Stomach (tissue), 8 donors: ENCODE measurements at regions not wholly inside any gene's neighbourhood (a gene's known extent, or its start where the extent isn't known, plus 50 kb on each side); places are given as distances from the start of the nearest gene placed in this dataset.
A peak's percentile ranks its signal among the peaks of the same experiment; 100 is the strongest.

Source experiments
- DNase-seq, 2 donors: peaks; one replicate each; pipeline versions ENCODE4 v3.0.0 to v3.0.0-alpha.2; 2013 to 2019
- H3K27ac ChIP-seq, 5 donors: fragments of 200-600 bp in 4 of 5; sonication (generic) in 4 of 5; one replicate each; pipeline ENCODE4 v1.5.1; 2013 to 2019; ENCODE audit warnings: mild to moderate bottlenecking in 1 of 5, moderate library complexity in 1 of 5
- H3K27me3 ChIP-seq, 3 donors: fragments of 200-600 bp; sonication (generic); one replicate each; pipeline ENCODE4 v1.5.1; 2017 to 2019; ENCODE audit warnings: mixed run types in 1 of 3
- H3K36me3 ChIP-seq, 4 donors: fragments of 200-600 bp; sonication (generic); 1 replicate in 3 of 4; 2 replicates in 1 of 4; pipeline ENCODE4 v1.5.1; 2016 to 2019
- H3K4me1 ChIP-seq, 4 donors: fragments of 200-600 bp; sonication (generic); one replicate each; pipeline ENCODE4 v1.5.1; 2016 to 2019
- H3K4me3 ChIP-seq, 4 donors: fragments of 200-600 bp; sonication (generic) in 3 of 4; one replicate each; pipeline ENCODE4 v1.5.1; 2016 to 2019; ENCODE audit warnings: mild to moderate bottlenecking in 1 of 4
- H3K9me3 ChIP-seq, 4 donors: fragments of 200-600 bp; sonication (generic); one replicate each; pipeline ENCODE4 v1.5.1; 2016 to 2019
- CTCF ChIP-seq, 7 experiments: fragments of 450-650 bp in 4 of 7; fragments of 200-600 bp in 3 of 7; sonication (generic) in 3 of 7; IDR thresholded peaks; one replicate each; pipeline ENCODE4 v1.5.1; 2016 to 2019; ENCODE audit warnings: antibody characterized with exemption in 7 of 7, control low read depth in 2 of 7, mild to moderate bottlenecking in 1 of 7
- EP300 ChIP-seq: sonication (generic); formaldehyde crosslinking; IDR thresholded peaks from one replicate; pipeline ENCODE4 v1.6.1; 2017; ENCODE audit warnings: antibody characterized with exemption
- POLR2A ChIP-seq, 4 donors: fragments of 450-650 bp; IDR thresholded peaks; one replicate each; pipeline ENCODE4 v1.6.1; 2016; ENCODE audit warnings: antibody characterized with exemption in 4 of 4, control low read depth in 2 of 4, mild to moderate bottlenecking in 1 of 4, moderate library complexity in 1 of 4
- POLR2AphosphoS5 ChIP-seq, 3 donors: sonication (generic); formaldehyde crosslinking; IDR thresholded peaks; one replicate each; pipeline ENCODE4 v1.6.1; 2016; ENCODE audit warnings: antibody characterized with exemption in 3 of 3
- WGBS, 5 donors: extraction: QIAGEN DNeasy Blood & Tissue Kit in 3 of 5; methylation state at CpG; one replicate each; pipeline versions ENCODE4 v1.1.5 to v1.1.7; 2013 to 2018; 5-methylcytosine and 5-hydroxymethylcytosine counted together
- intact Hi-C: fragments of 100-400 bp; cut with DNase I; formaldehyde crosslinking; loops from one replicate; pipeline ENCODE4 v1.15.1; 2023; ENCODE audit warnings: low total_unique reads
- donor health status: healthy with polysubstance abuse.
- donor health status: Bipolar disorder and iron deficiency.
- donor health status: healthy.

DNA sequence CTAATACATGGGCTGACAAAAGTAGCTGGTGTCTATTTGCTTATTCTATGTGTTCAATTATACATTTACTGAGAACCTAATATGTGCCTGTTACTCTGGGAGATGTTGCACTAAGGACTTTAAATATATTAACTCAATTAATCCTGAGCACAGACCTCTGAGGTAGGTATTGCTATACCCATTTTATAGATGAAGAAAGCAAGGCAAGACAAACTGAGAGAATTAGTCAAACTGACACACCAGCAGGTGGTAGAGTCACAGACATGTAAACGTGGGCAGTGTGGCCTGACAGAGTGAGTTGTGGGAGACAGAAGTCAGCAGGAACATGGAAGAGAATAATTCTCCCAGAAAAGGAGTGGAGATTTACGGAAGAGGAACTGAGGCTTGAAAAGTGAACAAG is 428.9 kb downstream of the LPIN1 start:
- DNase-seq: no peak
- H3K27me3 ChIP-seq: no peaks in the 10 kb centered on the region
- 87 to 91% (median 87%) methylated on average over 2 of the region's 2 CpGs for WGBS, 5 donors

DNA sequence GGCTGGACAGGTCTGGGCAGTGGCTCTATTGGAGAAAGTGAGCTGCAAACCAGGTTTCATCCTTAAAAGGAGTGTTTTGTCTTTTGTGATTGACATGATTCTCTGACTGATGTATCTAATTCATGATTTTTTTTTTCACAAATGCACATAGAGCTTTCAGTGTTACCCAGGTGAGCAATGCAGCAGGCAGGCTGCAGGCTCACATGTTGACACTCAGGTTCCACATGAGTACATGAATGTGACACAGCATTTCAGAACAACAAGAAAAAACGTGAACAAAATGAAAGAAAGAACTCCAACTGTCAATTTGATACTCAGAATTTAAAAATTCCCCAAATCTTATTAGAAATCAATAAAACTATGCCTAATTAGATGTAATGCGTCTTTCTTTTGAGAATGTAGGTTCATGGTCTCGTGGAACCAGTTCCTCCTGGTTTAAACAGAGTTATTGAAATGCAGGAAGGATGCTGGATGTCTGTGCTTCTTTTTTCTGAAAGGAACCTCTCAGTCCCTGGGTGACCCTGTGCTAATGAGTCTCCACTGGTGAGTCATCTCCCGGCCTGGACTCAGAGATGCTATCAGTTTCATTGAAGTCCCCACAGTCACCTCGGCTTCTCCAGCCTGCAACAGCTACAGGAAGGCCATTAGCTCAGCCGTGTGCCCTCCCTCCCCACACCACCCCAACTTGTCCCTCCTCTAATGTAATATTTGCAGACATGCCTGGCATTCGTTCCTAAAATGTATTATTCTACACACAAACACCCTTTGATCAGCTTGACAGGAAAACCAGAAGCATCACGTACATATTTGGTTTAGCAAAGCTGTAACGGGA is 430.4 kb downstream of the LPIN1 start:
- WGBS, 5 donors: 20 to 30% (median 26%) methylated on average over 9 of the region's 9 CpGs

More for the DNA sequence above, 428.9 kb downstream of the LPIN1 start:
- Histone ChIP-seq H3K27ac (no peak overlapping the region), H3K9me3 (no peaks in the 10 kb centered on the region), H3K4me3 (no peak overlapping the region), H3K36me3 (no peaks in the 10 kb centered on the region), H3K4me1 (peaks cover 13 to 21% (median 14%) of the 10 kb centered on the region in 4 donors)
- TF ChIP-seq POLR2AphosphoS5 (IDR thresholded peaks at IDR 0.05): no peak
- TF ChIP-seq CTCF (IDR thresholded peaks at IDR 0.05): no peak
- no peak for TF ChIP-seq EP300
- no peak for TF ChIP-seq POLR2A (IDR thresholded peaks at IDR 0.05)
- intact Hi-C loops: no loop called here

DNA sequence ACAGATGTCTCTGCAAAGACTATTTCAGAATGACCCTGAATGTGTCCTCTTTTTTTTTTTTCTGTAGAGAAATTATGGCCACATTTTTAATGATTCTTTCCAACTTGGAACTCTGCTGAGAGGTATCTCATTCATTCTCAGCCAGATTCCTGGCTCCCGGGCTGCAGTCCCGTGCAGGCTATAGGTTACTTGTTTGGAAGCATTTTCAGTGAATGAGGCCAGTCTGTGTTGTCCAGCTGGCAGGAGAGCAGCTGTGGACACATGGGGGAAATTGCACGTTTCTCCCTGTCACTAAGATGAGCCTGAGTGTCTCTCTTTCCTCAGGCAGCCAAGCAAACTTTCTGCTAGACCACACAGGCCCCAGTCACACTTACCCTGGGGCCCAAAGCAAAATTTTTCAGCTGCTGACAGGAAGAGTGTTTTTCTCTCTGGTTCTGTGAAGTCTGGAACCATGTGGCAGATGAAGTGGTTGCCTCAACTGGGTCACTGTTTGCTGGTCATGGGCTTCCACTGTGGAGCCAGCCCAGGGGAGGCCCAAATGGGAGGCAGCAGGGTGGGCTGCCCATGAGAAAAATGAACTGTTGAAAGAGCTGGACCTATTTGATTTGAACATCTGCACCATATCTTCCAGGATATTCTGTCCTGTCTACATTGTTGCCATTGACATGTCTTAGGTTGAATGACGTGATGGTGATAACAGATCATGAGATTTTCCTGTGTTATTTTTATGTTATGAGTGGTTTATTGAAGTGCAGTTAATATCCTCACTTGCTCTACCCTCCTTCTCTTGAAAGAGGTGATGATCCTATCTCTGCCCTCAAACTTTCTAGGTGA is 431.2 kb downstream of the LPIN1 start:
- intact Hi-C loops: no loop called here
- Histone ChIP-seq H3K4me3 (no peak overlapping the region), H3K27me3 (no peaks in the 10 kb centered on the region), H3K36me3 (no peaks in the 10 kb centered on the region), H3K9me3 (no peaks in the 10 kb centered on the region), H3K4me1 (peaks cover 13 to 19% (median 14%) of the 10 kb centered on the region in 4 donors), H3K27ac (peak overlapping the region; percentile 4 to 58 (median 43))
- 36 to 48% (median 39%) methylated on average over 4 of the region's 4 CpGs for WGBS, 5 donors
- DNase-seq: peak in 1 of 2 donors; percentile 88
- TF ChIP-seq POLR2AphosphoS5 (IDR thresholded peaks at IDR 0.05) (no peak), POLR2A (IDR thresholded peaks at IDR 0.05) (no peak), EP300 (no peak), CTCF (IDR thresholded peaks at IDR 0.05) (no peak)

More for the DNA sequence above, 430.4 kb downstream of the LPIN1 start:
- intact Hi-C loops: no loop called here
- no peaks in the 10 kb centered on the region for H3K36me3 ChIP-seq
- peaks cover 13 to 19% (median 14%) of the 10 kb centered on the region in 4 donors for H3K4me1 ChIP-seq
- no peak overlapping the region for H3K4me3 ChIP-seq
- H3K9me3 ChIP-seq: no peaks in the 10 kb centered on the region
- H3K27me3 ChIP-seq: no peaks in the 10 kb centered on the region
- no peak for TF ChIP-seq EP300
- H3K27ac ChIP-seq: peak overlapping the region in 4 of 5 donors; percentile 4 to 58 (median 42)
- DNase-seq: peak; percentile 29 to 69

DNA sequence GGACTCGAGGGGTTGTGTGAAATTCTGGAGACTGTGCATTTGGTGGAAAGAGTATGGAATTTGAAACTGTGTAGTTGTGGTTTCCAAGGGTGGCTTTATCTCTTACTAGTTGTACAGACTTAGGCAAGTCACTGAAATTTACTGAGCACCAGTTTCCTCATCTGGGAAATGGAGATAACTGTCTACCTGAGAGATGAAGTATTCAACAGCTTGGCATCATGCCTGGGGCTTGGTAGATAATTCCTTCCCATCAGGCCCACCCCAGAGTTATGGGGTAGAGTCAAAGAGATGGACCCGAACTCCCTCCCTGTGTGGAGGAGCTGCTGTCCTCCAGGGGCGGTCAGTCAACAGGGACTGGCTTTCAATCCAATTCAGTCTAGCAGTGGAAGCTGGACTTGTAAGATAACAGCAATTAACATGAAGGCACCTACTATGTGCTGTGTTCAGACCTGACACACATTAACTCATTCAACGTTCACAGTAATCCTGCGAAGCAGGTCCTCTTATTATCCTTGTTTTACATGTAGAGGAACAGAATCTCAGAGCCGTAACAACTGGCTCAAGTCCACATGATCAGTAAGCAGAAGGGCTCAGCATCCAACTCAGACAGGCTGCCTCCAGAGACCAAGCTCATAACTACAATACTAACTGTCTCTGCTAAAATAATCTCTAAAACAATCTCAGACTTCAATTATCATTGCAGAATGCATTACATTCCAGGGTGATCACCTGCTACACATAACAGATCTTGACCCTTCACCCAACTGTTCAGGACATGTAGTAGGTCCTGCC is 432.1 kb downstream of the LPIN1 start:
- peaks cover 13 to 19% (median 14%) of the 10 kb centered on the region in 4 donors for H3K4me1 ChIP-seq
- peak overlapping the region in 1 of 5 donors; percentile 42 for H3K27ac ChIP-seq
- no peaks in the 10 kb centered on the region for H3K9me3 ChIP-seq
- DNase-seq: peak in 1 of 2 donors; percentile 34
- TF ChIP-seq POLR2A (IDR thresholded peaks at IDR 0.05) (no peak), POLR2AphosphoS5 (IDR thresholded peaks at IDR 0.05) (no peak), CTCF (IDR thresholded peaks at IDR 0.05) (no peak), EP300 (no peak)
- WGBS, 5 donors: 85 to 94% (median 92%) methylated on average over 6 of the region's 6 CpGs
- H3K4me3 ChIP-seq: no peak overlapping the region
- intact Hi-C loops: no loop called here
- no peaks in the 10 kb centered on the region for H3K36me3 ChIP-seq
- H3K27me3 ChIP-seq: no peaks in the 10 kb centered on the region
